Stomach (tissue), 8 donors: ENCODE measurements at regions not wholly inside any gene's neighbourhood (a gene's known extent, or its start where the extent isn't known, plus 50 kb on each side); places are given as distances from the start of the nearest gene placed in this dataset.

Experiments used
- DNase-seq, 2 donors: peaks; one replicate each; pipeline versions ENCODE4 v3.0.0 to v3.0.0-alpha.2; 2013 to 2019
- H3K27ac ChIP-seq, 5 donors: fragments of 200-600 bp in 4 of 5; sonication (generic) in 4 of 5; one replicate each; pipeline ENCODE4 v1.5.1; 2013 to 2019; ENCODE audit warnings: mild to moderate bottlenecking in 1 of 5, moderate library complexity in 1 of 5
- H3K27me3 ChIP-seq, 3 donors: fragments of 200-600 bp; sonication (generic); one replicate each; pipeline ENCODE4 v1.5.1; 2017 to 2019; ENCODE audit warnings: mixed run types in 1 of 3
- H3K36me3 ChIP-seq, 4 donors: fragments of 200-600 bp; sonication (generic); 1 replicate in 3 of 4; 2 replicates in 1 of 4; pipeline ENCODE4 v1.5.1; 2016 to 2019
- H3K4me1 ChIP-seq, 4 donors: fragments of 200-600 bp; sonication (generic); one replicate each; pipeline ENCODE4 v1.5.1; 2016 to 2019
- H3K4me3 ChIP-seq, 4 donors: fragments of 200-600 bp; sonication (generic) in 3 of 4; one replicate each; pipeline ENCODE4 v1.5.1; 2016 to 2019; ENCODE audit warnings: mild to moderate bottlenecking in 1 of 4
- H3K9me3 ChIP-seq, 4 donors: fragments of 200-600 bp; sonication (generic); one replicate each; pipeline ENCODE4 v1.5.1; 2016 to 2019
- EP300 ChIP-seq: sonication (generic); formaldehyde crosslinking; IDR thresholded peaks from one replicate; pipeline ENCODE4 v1.6.1; 2017; ENCODE audit warnings: antibody characterized with exemption
- POLR2A ChIP-seq, 4 donors: fragments of 450-650 bp; IDR thresholded peaks; one replicate each; pipeline ENCODE4 v1.6.1; 2016; ENCODE audit warnings: antibody characterized with exemption in 4 of 4, control low read depth in 2 of 4, mild to moderate bottlenecking in 1 of 4, moderate library complexity in 1 of 4
- POLR2AphosphoS5 ChIP-seq, 3 donors: sonication (generic); formaldehyde crosslinking; IDR thresholded peaks; one replicate each; pipeline ENCODE4 v1.6.1; 2016; ENCODE audit warnings: antibody characterized with exemption in 3 of 3
- WGBS, 5 donors: extraction: QIAGEN DNeasy Blood & Tissue Kit in 3 of 5; methylation state at CpG; one replicate each; pipeline versions ENCODE4 v1.1.5 to v1.1.7; 2013 to 2018; 5-methylcytosine and 5-hydroxymethylcytosine counted together
- intact Hi-C: fragments of 100-400 bp; cut with DNase I; formaldehyde crosslinking; loops from one replicate; pipeline ENCODE4 v1.15.1; 2023; ENCODE audit warnings: low total_unique reads
- TF ChIP-seq, protein P1 (sequence below), 7 experiments: fragments of 450-650 bp in 4 of 7; fragments of 200-600 bp in 3 of 7; sonication (generic) in 3 of 7; IDR thresholded peaks; one replicate each; pipeline ENCODE4 v1.5.1; 2016 to 2019; ENCODE audit warnings: antibody characterized with exemption in 7 of 7, control low read depth in 2 of 7, mild to moderate bottlenecking in 1 of 7
- donor health status: healthy with polysubstance abuse.
- donor health status: Bipolar disorder and iron deficiency.
- donor health status: healthy.

DNA sequence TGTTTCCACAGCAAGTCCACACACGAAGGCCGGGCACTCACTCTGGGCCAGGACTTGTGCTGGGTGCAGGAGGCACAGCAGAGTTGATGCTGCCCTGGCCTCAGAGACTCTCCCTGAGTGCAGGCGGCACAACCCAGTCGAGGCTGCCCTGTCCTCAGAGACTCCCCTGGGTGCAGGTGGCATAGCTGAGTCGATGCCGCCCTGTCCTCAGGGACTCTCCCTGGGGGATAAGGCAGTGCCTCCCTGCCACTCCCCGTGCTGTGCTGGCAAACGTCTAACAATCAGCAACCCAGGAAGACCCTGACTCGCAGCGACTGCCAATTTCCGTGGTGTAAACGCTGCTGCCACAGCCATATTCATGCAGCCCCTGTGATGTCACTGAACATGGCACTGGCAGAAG, 93.1 kb downstream of the PDGFA start:
- no peak overlapping the region for H3K4me3 ChIP-seq
- no peak for DNase-seq
- H3K4me1 ChIP-seq: peaks cover 0 to 7% (median 2%) of the 10 kb centered on the region in 4 donors
- no peaks in the 10 kb centered on the region for H3K36me3 ChIP-seq
- H3K27ac ChIP-seq: no peak overlapping the region
- WGBS, 5 donors: 91 to 96% (median 91%) methylated on average over 4 to 12 of the region's 12 CpGs
- intact Hi-C loops: no loop called here
- H3K27me3 ChIP-seq: peaks cover 0 to 19% (median 0%) of the 10 kb centered on the region in 3 donors
- TF ChIP-seq POLR2AphosphoS5 (IDR thresholded peaks at IDR 0.05) (no peak), POLR2A (IDR thresholded peaks at IDR 0.05) (no peak), EP300 (no peak)
- TF ChIP-seq, protein P1, sequence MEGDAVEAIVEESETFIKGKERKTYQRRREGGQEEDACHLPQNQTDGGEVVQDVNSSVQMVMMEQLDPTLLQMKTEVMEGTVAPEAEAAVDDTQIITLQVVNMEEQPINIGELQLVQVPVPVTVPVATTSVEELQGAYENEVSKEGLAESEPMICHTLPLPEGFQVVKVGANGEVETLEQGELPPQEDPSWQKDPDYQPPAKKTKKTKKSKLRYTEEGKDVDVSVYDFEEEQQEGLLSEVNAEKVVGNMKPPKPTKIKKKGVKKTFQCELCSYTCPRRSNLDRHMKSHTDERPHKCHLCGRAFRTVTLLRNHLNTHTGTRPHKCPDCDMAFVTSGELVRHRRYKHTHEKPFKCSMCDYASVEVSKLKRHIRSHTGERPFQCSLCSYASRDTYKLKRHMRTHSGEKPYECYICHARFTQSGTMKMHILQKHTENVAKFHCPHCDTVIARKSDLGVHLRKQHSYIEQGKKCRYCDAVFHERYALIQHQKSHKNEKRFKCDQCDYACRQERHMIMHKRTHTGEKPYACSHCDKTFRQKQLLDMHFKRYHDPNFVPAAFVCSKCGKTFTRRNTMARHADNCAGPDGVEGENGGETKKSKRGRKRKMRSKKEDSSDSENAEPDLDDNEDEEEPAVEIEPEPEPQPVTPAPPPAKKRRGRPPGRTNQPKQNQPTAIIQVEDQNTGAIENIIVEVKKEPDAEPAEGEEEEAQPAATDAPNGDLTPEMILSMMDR (IDR thresholded peaks at IDR 0.05): no peak
- H3K9me3 ChIP-seq: no peaks in the 10 kb centered on the region

DNA sequence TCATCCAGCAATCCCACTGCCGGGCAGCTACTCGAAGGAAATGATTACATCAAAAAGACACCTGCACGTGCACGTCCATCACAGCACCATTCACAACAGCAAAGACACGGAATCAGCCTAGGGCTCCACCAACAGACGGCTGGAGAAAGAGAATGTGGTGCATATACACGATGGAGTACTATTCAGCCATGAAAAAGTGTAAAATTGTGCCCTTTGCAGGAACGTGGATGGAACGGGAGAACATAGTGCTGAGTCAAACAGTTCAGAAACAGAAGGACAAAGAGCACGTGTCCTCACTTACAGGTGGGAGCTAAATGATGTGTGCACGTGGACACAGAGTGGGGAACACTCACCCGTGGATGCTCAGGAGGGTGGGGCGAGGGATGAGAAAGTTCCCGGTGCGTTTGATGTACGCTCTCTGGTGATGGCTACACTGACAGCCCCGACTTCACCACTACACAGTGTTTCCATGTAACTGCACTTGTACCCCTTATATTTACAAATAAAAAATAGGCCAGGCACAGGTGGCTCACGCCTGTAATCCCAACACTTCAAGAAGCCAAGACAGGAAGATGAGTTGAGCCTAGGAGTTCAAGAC, 92.0 kb downstream of the PDGFA start:
- DNase-seq: no peak
- Histone ChIP-seq H3K9me3 (no peaks in the 10 kb centered on the region), H3K27me3 (peaks cover 0 to 12% (median 0%) of the 10 kb centered on the region in 3 donors), H3K36me3 (no peaks in the 10 kb centered on the region), H3K4me3 (no peak overlapping the region), H3K27ac (no peak overlapping the region), H3K4me1 (peaks cover 0 to 7% (median 2%) of the 10 kb centered on the region in 4 donors)
- intact Hi-C loops: no loop called here
- 92 to 97% (median 93%) methylated on average over 18 of the region's 18 CpGs for WGBS, 5 donors
- TF ChIP-seq, protein P1 (IDR thresholded peaks at IDR 0.05): no peak
- no peak for TF ChIP-seq EP300
- no peak for TF ChIP-seq POLR2A (IDR thresholded peaks at IDR 0.05)
- TF ChIP-seq POLR2AphosphoS5 (IDR thresholded peaks at IDR 0.05): no peak

DNA sequence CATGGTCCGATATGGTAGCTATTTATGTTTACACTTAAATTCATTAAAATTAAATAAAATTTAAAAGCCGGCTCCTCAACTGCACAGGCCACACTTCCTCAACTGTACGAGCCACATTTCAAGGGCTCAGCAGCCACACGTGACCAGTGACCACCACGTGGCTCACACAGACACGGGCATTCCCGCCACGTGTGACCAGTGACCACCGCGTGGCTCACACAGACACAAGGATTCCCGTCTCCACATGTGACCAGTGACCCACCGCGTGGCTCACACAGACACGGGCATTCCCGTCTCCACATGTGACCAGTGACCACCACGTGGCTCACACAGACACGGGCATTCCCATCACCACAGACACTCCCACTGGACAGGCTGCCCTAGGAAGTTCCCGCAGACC, 91.3 kb downstream of the PDGFA start:
- WGBS, 5 donors: 90 to 97% (median 96%) methylated on average over 18 of the region's 18 CpGs
- intact Hi-C loops: no loop called here
- DNase-seq: no peak
- Histone ChIP-seq H3K4me1 (peaks cover 0 to 7% (median 2%) of the 10 kb centered on the region in 4 donors), H3K4me3 (no peak overlapping the region), H3K9me3 (no peaks in the 10 kb centered on the region), H3K36me3 (no peaks in the 10 kb centered on the region), H3K27me3 (peaks cover 0 to 15% (median 0%) of the 10 kb centered on the region in 3 donors), H3K27ac (no peak overlapping the region)
- TF ChIP-seq EP300: no peak
- no peak for TF ChIP-seq POLR2A (IDR thresholded peaks at IDR 0.05)
- TF ChIP-seq, protein P1 (IDR thresholded peaks at IDR 0.05): no peak
- no peak for TF ChIP-seq POLR2AphosphoS5 (IDR thresholded peaks at IDR 0.05)

DNA sequence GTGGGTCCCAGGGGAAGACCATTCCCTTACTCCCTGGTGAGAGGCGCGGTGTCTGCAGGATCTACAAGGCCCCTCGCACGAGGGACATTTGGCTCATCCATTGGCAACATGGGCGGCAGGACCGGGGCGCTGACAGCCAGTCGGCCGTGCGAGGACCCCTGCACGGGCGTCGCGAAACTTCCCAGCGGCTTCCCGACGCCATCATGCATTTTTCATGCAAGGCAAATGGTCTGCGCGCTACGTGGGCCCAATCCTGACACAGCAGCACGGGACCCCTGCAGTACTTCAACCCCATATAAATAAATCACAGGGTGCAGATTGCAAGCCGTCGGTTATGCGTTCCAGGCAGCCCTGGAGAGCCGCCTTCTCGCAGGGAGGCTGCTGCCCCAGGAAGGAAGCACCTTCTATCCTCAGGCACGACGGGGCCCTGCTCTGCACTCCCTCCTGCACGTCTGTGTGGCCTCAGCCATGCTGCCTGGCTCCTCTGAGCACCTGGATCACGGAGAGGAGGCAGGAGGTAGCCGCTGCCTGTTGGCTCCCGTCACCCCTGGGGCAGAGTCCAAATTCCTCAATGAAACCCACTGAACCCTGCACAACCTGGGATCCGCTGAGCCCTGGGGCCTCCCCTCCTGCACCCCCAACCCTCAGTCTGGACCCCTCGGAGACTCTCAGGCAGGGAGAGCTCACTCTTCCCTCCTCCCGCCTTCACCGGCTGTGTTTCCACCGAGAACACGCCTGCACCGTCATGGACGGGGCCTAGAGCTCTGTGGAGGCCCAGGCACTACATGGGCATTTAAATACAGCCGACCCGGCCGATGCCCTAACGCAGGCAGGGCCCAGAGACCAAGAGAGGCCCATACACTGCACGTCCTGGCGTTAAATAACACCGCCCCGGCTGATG, 90.5 kb downstream of the PDGFA start:
- TF ChIP-seq EP300 (no peak), POLR2A (IDR thresholded peaks at IDR 0.05) (no peak)
- TF ChIP-seq, protein P1 (IDR thresholded peaks at IDR 0.05): no peak
- DNase-seq: no peak
- peaks cover 0 to 7% (median 2%) of the 10 kb centered on the region in 4 donors for H3K4me1 ChIP-seq
- intact Hi-C loops: no loop called here
- H3K9me3 ChIP-seq: no peaks in the 10 kb centered on the region
- H3K36me3 ChIP-seq: no peaks in the 10 kb centered on the region
- no peak overlapping the region for H3K27ac ChIP-seq
- no peak overlapping the region for H3K4me3 ChIP-seq
- H3K27me3 ChIP-seq: peaks cover 0 to 18% (median 0%) of the 10 kb centered on the region in 3 donors
- WGBS, 5 donors: 91 to 95% (median 93%) methylated on average over 44 to 48 of the region's 48 CpGs
